Loucy (cell line): ENCODE measurements at regions not wholly inside any gene's neighbourhood (a gene's known extent, or its start where the extent isn't known, plus 50 kb on each side); places are given as distances from the start of the nearest gene placed in this dataset.

Experiments
- EZH2phosphoT487 ChIP-seq: fragments of 200-600 bp; IDR thresholded peaks from 2 replicates; pipeline ENCODE4 v1.6.1; 2018; ENCODE audit warnings: antibody characterized with exemption, mild to moderate bottlenecking, moderate library complexity, borderline replicate concordance
- TF ChIP-seq, protein P1 (sequence below): fragments of 200-600 bp; sonication (generic); conservative IDR thresholded peaks from 2 replicates; pipeline ENCODE4 v1.5.1; 2014; ENCODE audit warnings: mild to moderate bottlenecking, antibody characterized with exemption, low read length

DNA sequence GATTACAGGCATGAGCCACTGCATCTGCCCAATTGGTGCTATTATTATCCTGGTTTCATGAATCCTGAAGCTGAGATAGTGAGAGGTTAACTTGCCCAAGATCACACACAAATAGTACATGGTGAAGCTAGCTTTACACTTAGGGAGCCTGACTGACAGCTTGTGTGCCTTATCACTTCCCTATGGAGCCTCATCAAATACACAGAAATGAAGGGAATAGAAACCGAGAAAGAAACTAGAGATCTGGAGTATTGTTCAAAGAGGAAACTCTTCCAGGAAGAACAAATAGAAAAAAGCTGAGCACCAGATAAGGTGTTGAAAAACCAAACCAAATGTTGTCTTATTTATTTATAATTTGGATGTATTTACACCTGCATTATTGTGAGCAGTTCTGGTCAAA lies 155.0 kb upstream of the CITED2 start:
- TF ChIP-seq, protein P1, sequence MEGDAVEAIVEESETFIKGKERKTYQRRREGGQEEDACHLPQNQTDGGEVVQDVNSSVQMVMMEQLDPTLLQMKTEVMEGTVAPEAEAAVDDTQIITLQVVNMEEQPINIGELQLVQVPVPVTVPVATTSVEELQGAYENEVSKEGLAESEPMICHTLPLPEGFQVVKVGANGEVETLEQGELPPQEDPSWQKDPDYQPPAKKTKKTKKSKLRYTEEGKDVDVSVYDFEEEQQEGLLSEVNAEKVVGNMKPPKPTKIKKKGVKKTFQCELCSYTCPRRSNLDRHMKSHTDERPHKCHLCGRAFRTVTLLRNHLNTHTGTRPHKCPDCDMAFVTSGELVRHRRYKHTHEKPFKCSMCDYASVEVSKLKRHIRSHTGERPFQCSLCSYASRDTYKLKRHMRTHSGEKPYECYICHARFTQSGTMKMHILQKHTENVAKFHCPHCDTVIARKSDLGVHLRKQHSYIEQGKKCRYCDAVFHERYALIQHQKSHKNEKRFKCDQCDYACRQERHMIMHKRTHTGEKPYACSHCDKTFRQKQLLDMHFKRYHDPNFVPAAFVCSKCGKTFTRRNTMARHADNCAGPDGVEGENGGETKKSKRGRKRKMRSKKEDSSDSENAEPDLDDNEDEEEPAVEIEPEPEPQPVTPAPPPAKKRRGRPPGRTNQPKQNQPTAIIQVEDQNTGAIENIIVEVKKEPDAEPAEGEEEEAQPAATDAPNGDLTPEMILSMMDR, result no peak
- TF ChIP-seq EZH2phosphoT487, result no peak
